Colonic mucosa (tissue), 4 donors: ENCODE measurements at regions not wholly inside any gene's neighbourhood (a gene's known extent, or its start where the extent isn't known, plus 50 kb on each side); places are given as distances from the start of the nearest gene placed in this dataset.
"Not testable (repeated sequence)": the region's sequence is repeated elsewhere in the genome, so short reads cannot be mapped to it uniquely, and the experiment has no call there.

Experiments used
- DNase-seq: peaks from one replicate; pipeline ENCODE4 v3.0.0-alpha.2; 2020
- H3K27ac ChIP-seq: fragments of 200-600 bp; one replicate; pipeline ENCODE4 v1.8.0; 2021
- H3K27me3 ChIP-seq: fragments of 200-600 bp; one replicate; pipeline ENCODE4 v1.8.0; 2021
- H3K36me3 ChIP-seq: fragments of 200-600 bp; one replicate; pipeline ENCODE4 v1.8.0; 2021
- H3K4me1 ChIP-seq: fragments of 200-600 bp; one replicate; pipeline ENCODE4 v1.8.0; 2021; ENCODE audit warnings: mild to moderate bottlenecking
- H3K4me3 ChIP-seq: fragments of 200-600 bp; one replicate; pipeline ENCODE4 v1.8.0; 2021
- H3K9ac ChIP-seq, 2 donors: one replicate each; pipeline ENCODE4 v1.7.0; 2013; ENCODE audit warnings: control low read depth in 2 of 2, low read depth in 2 of 2, low read length in 2 of 2
- H3K9me3 ChIP-seq: fragments of 200-600 bp; one replicate; pipeline ENCODE4 v1.8.0; 2021
- CTCF ChIP-seq: fragments of 200-600 bp; IDR thresholded peaks from one replicate; pipeline ENCODE4 v1.8.0; 2022; ENCODE audit warnings: antibody characterized with exemption, mild to moderate bottlenecking
- intact Hi-C: fragments of 100-400 bp; cut with DNase I; formaldehyde crosslinking; loops from one replicate; pipeline ENCODE4 v1.14.1; 2022
- donor health status: healthy.
- donor health status: DM: no; HTN: no; CAD: no.
- donor health status: DM: no; HTN: no; CAD: no.

- TF ChIP-seq CTCF, result no peak
- Histone ChIP-seq H3K4me1 (peaks cover 12% of the 10 kb centered on the region), H3K27me3 (no peaks in the 10 kb centered on the region), H3K36me3 (no peaks in the 10 kb centered on the region), H3K9me3 (no peaks in the 10 kb centered on the region), H3K27ac (peak overlapping the region; percentile 82), H3K4me3 (no peak overlapping the region), H3K9ac (peak overlapping the region; percentile 28 to 79)
- DNase-seq, result no peak
- intact Hi-C loops, result no loop called here
Measured at GRCh38 chr20:17822540-17823408, 123.0 kb downstream of the BANF2 start.

- Histone ChIP-seq H3K27me3 (no peaks in the 10 kb centered on the region), H3K4me3 (no peak overlapping the region), H3K4me1 (peaks cover 12% of the 10 kb centered on the region), H3K9me3 (no peaks in the 10 kb centered on the region), H3K9ac (peak overlapping the region; percentile 28 to 79), H3K36me3 (no peaks in the 10 kb centered on the region), H3K27ac (peak overlapping the region; percentile 75)
- intact Hi-C loops, result no loop called here
- DNase-seq, result peak; percentile 88
- TF ChIP-seq CTCF, result no peak
Measured at GRCh38 chr20:17822039-17822438, 122.3 kb downstream of the BANF2 start.

- H3K4me3 ChIP-seq, intact Hi-C loops, DNase-seq, H3K9me3 ChIP-seq, H3K36me3 ChIP-seq, H3K27me3 ChIP-seq: not testable (repeated sequence)
- Histone ChIP-seq H3K27ac (peak overlapping the region; percentile 75), H3K9ac (peak overlapping the region in 1 of 2 donors; percentile 79), H3K4me1 (peaks cover 12% of the 10 kb centered on the region)
Measured at GRCh38 chr20:17821606-17822005, 121.8 kb downstream of the BANF2 start.

GRCh38 chr20:17819395-17820093, 119.8 kb downstream of the BANF2 start:
- Histone ChIP-seq H3K9ac (no peak overlapping the region), H3K27me3 (no peaks in the 10 kb centered on the region), H3K9me3 (no peaks in the 10 kb centered on the region), H3K4me3 (no peak overlapping the region), H3K36me3 (no peaks in the 10 kb centered on the region), H3K4me1 (peaks cover 12% of the 10 kb centered on the region), H3K27ac (no peak overlapping the region)
- DNase-seq, result no peak
- intact Hi-C loops, result no loop called here
- no peak for TF ChIP-seq CTCF

- Histone ChIP-seq H3K4me3 (no peak overlapping the region), H3K9ac (no peak overlapping the region), H3K27me3 (no peaks in the 10 kb centered on the region), H3K36me3 (no peaks in the 10 kb centered on the region), H3K4me1 (peaks cover 7% of the 10 kb centered on the region), H3K27ac (no peak overlapping the region), H3K9me3 (no peaks in the 10 kb centered on the region)
- no peak for DNase-seq
- intact Hi-C loops, result no loop called here
- no peak for TF ChIP-seq CTCF
Measured at GRCh38 chr20:17818187-17818586, 118.4 kb downstream of the BANF2 start.
